ENCODE measurements at regions not wholly inside any gene's neighbourhood (a gene's known extent, or its start where the extent isn't known, plus 50 kb on each side); places are given as distances from the start of the nearest gene placed in this dataset.
A peak's percentile ranks its signal among the peaks of the same experiment; 100 is the strongest.

DNA sequence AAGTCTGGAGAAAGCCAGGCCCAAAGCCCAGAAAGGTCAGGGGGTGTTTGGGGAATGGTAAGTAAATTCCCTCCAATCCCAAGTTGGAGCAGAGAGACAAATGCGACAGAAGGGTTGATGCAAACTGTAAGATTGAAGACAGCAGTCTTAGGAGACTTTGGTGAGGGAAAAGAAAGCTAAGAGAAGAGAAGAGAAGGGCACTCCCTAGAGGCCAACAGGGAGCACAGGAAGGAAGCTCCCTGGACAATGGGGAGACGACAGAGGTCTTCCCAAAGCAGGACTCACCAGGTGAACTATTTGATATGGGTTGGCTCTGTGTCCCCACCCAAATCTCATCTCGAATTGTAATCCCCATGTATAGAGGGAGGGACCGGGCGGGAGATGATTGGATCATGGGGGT lies 151.5 kb downstream of the KIF20B start:
- Mint-ChIP-seq H3K4me1 (peaks cover 3% of the 10 kb centered on the region), H3K9me3 (no peaks in the 10 kb centered on the region), H3K4me3 (no peak overlapping the region), H3K36me3 (ENCODE audit: low read depth) (no peaks in the 10 kb centered on the region), H3K27ac (no peak overlapping the region), H3K27me3 (ENCODE audit: insufficient read depth) (no peaks in the 10 kb centered on the region)
- Histone ChIP-seq H3K4me1 (ENCODE audit: control insufficient read depth, insufficient read depth, low read length) (no peaks in the 10 kb centered on the region), H3K36me3 (ENCODE audit: control insufficient read depth, insufficient read depth, low read length) (no peaks in the 10 kb centered on the region), H3K9ac (ENCODE audit: extremely low read depth, low read length, poor library complexity, severe bottlenecking) (no peak overlapping the region), H3K9me3 (ENCODE audit: control insufficient read depth, low read length) (no peaks in the 10 kb centered on the region), H3K4me3 (ENCODE audit: low read length) (no peak overlapping the region), H3K27me3 (ENCODE audit: control insufficient read depth, insufficient read depth, low read length, poor library complexity, severe bottlenecking) (no peaks in the 10 kb centered on the region), H3K27ac (ENCODE audit: low read depth, low read length) (no peak overlapping the region)
- TF ChIP-seq, protein P1, sequence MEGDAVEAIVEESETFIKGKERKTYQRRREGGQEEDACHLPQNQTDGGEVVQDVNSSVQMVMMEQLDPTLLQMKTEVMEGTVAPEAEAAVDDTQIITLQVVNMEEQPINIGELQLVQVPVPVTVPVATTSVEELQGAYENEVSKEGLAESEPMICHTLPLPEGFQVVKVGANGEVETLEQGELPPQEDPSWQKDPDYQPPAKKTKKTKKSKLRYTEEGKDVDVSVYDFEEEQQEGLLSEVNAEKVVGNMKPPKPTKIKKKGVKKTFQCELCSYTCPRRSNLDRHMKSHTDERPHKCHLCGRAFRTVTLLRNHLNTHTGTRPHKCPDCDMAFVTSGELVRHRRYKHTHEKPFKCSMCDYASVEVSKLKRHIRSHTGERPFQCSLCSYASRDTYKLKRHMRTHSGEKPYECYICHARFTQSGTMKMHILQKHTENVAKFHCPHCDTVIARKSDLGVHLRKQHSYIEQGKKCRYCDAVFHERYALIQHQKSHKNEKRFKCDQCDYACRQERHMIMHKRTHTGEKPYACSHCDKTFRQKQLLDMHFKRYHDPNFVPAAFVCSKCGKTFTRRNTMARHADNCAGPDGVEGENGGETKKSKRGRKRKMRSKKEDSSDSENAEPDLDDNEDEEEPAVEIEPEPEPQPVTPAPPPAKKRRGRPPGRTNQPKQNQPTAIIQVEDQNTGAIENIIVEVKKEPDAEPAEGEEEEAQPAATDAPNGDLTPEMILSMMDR (conservative IDR thresholded peaks at IDR 0.05), result peak; percentile 54
- 91 to 92% methylated on average over 3 to 5 of the region's 5 CpGs for WGBS, 2 experiments (ENCODE audit: insufficient coverage in 1 of 2, insufficient read length in 1 of 2)
- DNase-seq, result no peak

DNA sequence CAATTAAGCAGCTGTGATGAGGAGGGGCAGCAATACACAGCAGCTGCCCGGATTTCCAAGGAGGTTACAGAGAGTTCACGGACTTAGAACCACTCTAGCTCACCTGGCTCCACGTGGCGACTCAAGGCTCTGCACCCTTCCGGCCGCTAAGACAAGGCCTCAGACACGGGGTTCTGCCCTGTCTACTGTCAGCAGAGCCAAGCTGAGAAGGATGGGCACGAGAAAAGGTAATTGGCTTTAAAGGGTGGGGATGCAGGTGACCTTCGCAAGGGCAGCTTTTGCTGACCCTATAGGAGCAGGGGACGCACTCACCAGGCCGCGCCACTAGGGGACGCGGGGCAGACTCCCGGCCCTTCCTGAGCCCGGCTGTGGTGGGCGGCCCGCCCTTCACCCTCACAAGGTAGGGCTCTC lies 152.4 kb downstream of the KIF20B start:
- Mint-ChIP-seq H3K27ac (no peak overlapping the region), H3K9me3 (no peaks in the 10 kb centered on the region), H3K27me3 (ENCODE audit: insufficient read depth) (no peaks in the 10 kb centered on the region), H3K4me1 (peaks cover 4% of the 10 kb centered on the region), H3K36me3 (ENCODE audit: low read depth) (no peaks in the 10 kb centered on the region), H3K4me3 (no peak overlapping the region)
- DNase-seq, result peak; percentile 92
- Histone ChIP-seq H3K4me3 (ENCODE audit: low read length) (no peak overlapping the region), H3K9me3 (ENCODE audit: control insufficient read depth, low read length) (no peaks in the 10 kb centered on the region), H3K9ac (ENCODE audit: extremely low read depth, low read length, poor library complexity, severe bottlenecking) (no peak overlapping the region), H3K27ac (ENCODE audit: low read depth, low read length) (no peak overlapping the region), H3K27me3 (ENCODE audit: control insufficient read depth, insufficient read depth, low read length, poor library complexity, severe bottlenecking) (no peaks in the 10 kb centered on the region), H3K36me3 (ENCODE audit: control insufficient read depth, insufficient read depth, low read length) (no peaks in the 10 kb centered on the region), H3K4me1 (ENCODE audit: control insufficient read depth, insufficient read depth, low read length) (no peaks in the 10 kb centered on the region)
- WGBS, 2 experiments (ENCODE audit: insufficient coverage in 1 of 2, insufficient read length in 1 of 2), result 73 to 75% methylated on average over 4 to 18 of the region's 18 CpGs
- TF ChIP-seq, protein P1 (conservative IDR thresholded peaks at IDR 0.05), result peak; percentile 88

DNA sequence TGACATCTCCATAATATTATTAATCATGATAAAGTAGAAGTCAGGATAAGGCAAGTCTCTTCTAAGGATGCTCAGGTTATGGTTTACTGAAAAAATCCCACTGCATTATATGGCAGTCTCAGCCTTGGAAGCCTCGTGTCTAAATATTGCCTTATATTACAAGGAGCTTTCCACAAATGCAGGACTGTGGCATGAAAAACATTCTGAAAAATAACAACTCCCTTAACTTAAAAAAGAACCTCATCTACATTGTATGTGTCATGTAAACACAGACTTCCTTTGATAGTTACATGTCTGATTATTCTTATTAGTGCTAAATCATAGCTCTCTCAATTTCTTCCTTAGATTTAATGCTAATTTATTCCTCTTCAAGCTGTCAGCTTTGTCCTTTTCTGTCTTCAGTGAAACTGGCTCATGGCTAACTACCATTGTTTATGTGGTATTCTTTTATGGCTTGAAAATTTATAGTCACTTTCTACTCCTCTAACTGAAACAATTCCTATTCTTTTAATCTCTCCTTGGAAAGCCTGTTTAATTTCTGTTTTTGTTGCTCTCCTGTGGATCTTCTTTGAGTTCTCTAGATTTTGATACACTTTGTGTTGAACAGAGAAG lies 156.1 kb downstream of the KIF20B start:
- Mint-ChIP-seq H3K27ac (no peak overlapping the region), H3K4me3 (no peak overlapping the region), H3K9me3 (no peaks in the 10 kb centered on the region), H3K27me3 (ENCODE audit: insufficient read depth) (no peaks in the 10 kb centered on the region), H3K4me1 (peaks cover 9% of the 10 kb centered on the region), H3K36me3 (ENCODE audit: low read depth) (no peaks in the 10 kb centered on the region)
- H3K4me1 ChIP-seq (ENCODE audit: control insufficient read depth, insufficient read depth, low read length), result no peaks in the 10 kb centered on the region
- H3K9me3 ChIP-seq (ENCODE audit: control insufficient read depth, low read length), result no peaks in the 10 kb centered on the region
- peak overlapping the region; percentile 34 for H3K27ac ChIP-seq (ENCODE audit: low read depth, low read length)
- no peak overlapping the region for H3K9ac ChIP-seq (ENCODE audit: extremely low read depth, low read length, poor library complexity, severe bottlenecking)
- no peak for DNase-seq
- H3K4me3 ChIP-seq (ENCODE audit: low read length), result no peak overlapping the region
- H3K36me3 ChIP-seq (ENCODE audit: control insufficient read depth, insufficient read depth, low read length), result no peaks in the 10 kb centered on the region
- 80 to 95% methylated on average over 1 of the region's 1 CpG for WGBS, 2 experiments (ENCODE audit: insufficient coverage in 1 of 2, insufficient read length in 1 of 2)
- no peaks in the 10 kb centered on the region for H3K27me3 ChIP-seq (ENCODE audit: control insufficient read depth, insufficient read depth, low read length, poor library complexity, severe bottlenecking)
- TF ChIP-seq, protein P1 (conservative IDR thresholded peaks at IDR 0.05), result no peak
